Neuronal stem cell (in vitro differentiated cells): ENCODE measurements at regions not wholly inside any gene's neighbourhood (a gene's known extent, or its start where the extent isn't known, plus 50 kb on each side); places are given as distances from the start of the nearest gene placed in this dataset.

ENCODE experiments used
- DNase-seq: peaks from one replicate; pipeline ENCODE4 v3.0.0-alpha.2; 2013; ENCODE audit warnings: low spot score
- H2AFZ ChIP-seq: one replicate; pipeline ENCODE4 v1.6.1; 2013; ENCODE audit warnings: mild to moderate bottlenecking, low read length, inconsistent platforms
- H2AK5ac ChIP-seq: 2 replicates; pipeline ENCODE4 v1.6.1; 2013; ENCODE audit warnings: low read depth, mild to moderate bottlenecking, inconsistent platforms, low read length, moderate library complexity, mixed read lengths
- H2BK120ac ChIP-seq: 2 replicates; pipeline ENCODE4 v1.6.1; 2013; ENCODE audit warnings: low read depth, mild to moderate bottlenecking, inconsistent platforms, low read length, moderate library complexity, mixed read lengths
- H2BK12ac ChIP-seq: one replicate; pipeline ENCODE4 v1.6.1; 2013; ENCODE audit warnings: low read length, inconsistent platforms
- H2BK15ac ChIP-seq: 2 replicates; pipeline ENCODE4 v1.6.1; 2013; ENCODE audit warnings: mild to moderate bottlenecking, low read length, inconsistent platforms, mixed read lengths
- H2BK5ac ChIP-seq: one replicate; pipeline ENCODE4 v1.6.1; 2013; ENCODE audit warnings: inconsistent platforms, mild to moderate bottlenecking, low read length, moderate library complexity
- H3K14ac ChIP-seq: one replicate; pipeline ENCODE4 v1.6.1; 2013; ENCODE audit warnings: low read length, inconsistent platforms
- H3K18ac ChIP-seq: 2 replicates; pipeline ENCODE4 v1.6.1; 2013; ENCODE audit warnings: low read length, inconsistent platforms
- H3K23ac ChIP-seq: 2 replicates; pipeline ENCODE4 v1.6.1; 2013; ENCODE audit warnings: low read depth, mild to moderate bottlenecking, mixed read lengths, low read length, inconsistent platforms; ENCODE audit not compliant: poor library complexity
- H3K27ac ChIP-seq: replicated peaks from 3 replicates; pipeline ENCODE4 v1.5.1; 2013; ENCODE audit warnings: low read length, inconsistent platforms
- H3K27me3 ChIP-seq, 3 experiments: 2 replicates each; pipeline ENCODE4 v1.6.1; 2013; ENCODE audit warnings: low read length in 3 of 3, mild to moderate bottlenecking in 2 of 3, inconsistent platforms in 1 of 3, low read depth in 1 of 3, mixed read lengths in 1 of 3, moderate library complexity in 1 of 3; ENCODE audit not compliant: control insufficient read depth in 3 of 3, insufficient read depth in 3 of 3
- H3K36me3 ChIP-seq, 2 donors: replicated peaks in 1 of 2; 2 replicates each; pipeline ENCODE4 v1.6.1; 2013; ENCODE audit warnings: low read length in 2 of 2; ENCODE audit not compliant: control insufficient read depth in 2 of 2, insufficient read depth in 2 of 2
- H3K4ac ChIP-seq: 2 replicates; pipeline ENCODE4 v1.6.1; 2013; ENCODE audit warnings: inconsistent platforms, mild to moderate bottlenecking, low read length, moderate library complexity
- H3K4me1 ChIP-seq, 2 donors: 1 replicate in 1 of 2; 2 replicates in 1 of 2; pipeline ENCODE4 v1.6.1; 2013; ENCODE audit warnings: low read length in 2 of 2, low read depth in 1 of 2; ENCODE audit not compliant: control insufficient read depth in 2 of 2, insufficient read depth in 1 of 2
- H3K4me2 ChIP-seq: one replicate; pipeline ENCODE4 v1.6.1; 2013; ENCODE audit warnings: mild to moderate bottlenecking, low read length, inconsistent platforms; ENCODE audit not compliant: insufficient read depth, poor library complexity, severe bottlenecking
- H3K4me3 ChIP-seq, 2 donors: 2 replicates each; pipeline ENCODE4 v1.5.1; 2013; ENCODE audit warnings: low read length in 2 of 2, mild to moderate bottlenecking in 2 of 2, inconsistent platforms in 1 of 2, moderate library complexity in 1 of 2
- H3K79me1 ChIP-seq: one replicate; pipeline ENCODE4 v1.6.1; 2013; ENCODE audit warnings: low read depth, mild to moderate bottlenecking, inconsistent platforms, low read length, moderate library complexity
- H3K9ac ChIP-seq: one replicate; pipeline ENCODE4 v1.6.1; 2013; ENCODE audit warnings: mild to moderate bottlenecking, low read depth, low read length, inconsistent platforms; ENCODE audit not compliant: poor library complexity
- H3K9me3 ChIP-seq, 2 donors: replicated peaks in 1 of 2; 2 replicates each; pipeline versions ENCODE3 to v1.6.1; 2013; ENCODE audit warnings: low read length in 2 of 2, mild to moderate bottlenecking in 2 of 2, inconsistent platforms in 1 of 2, low read depth in 1 of 2, mixed read lengths in 1 of 2, moderate library complexity in 1 of 2; ENCODE audit not compliant: control insufficient read depth in 2 of 2, insufficient read depth in 1 of 2
- H4K8ac ChIP-seq: one replicate; pipeline ENCODE4 v1.6.1; 2013; ENCODE audit warnings: low read depth, mild to moderate bottlenecking, inconsistent platforms, low read length, moderate library complexity
- H4K91ac ChIP-seq: one replicate; pipeline ENCODE4 v1.6.1; 2013; ENCODE audit warnings: low read length, low read depth, mild to moderate bottlenecking, inconsistent platforms; ENCODE audit not compliant: poor library complexity
- WGBS, 2 donors: extraction: QIAGEN DNeasy Blood & Tissue Kit; methylation state at CpG; one replicate each; pipeline ENCODE4 v1.1.7; 2013; ENCODE audit warnings: missing lambda C conversion rate in 2 of 2, mixed read lengths in 1 of 2; ENCODE audit not compliant: insufficient read length in 2 of 2, insufficient replicate concordance in 1 of 2; ENCODE audit errors: extremely low coverage in 2 of 2; 5-methylcytosine and 5-hydroxymethylcytosine counted together

DNA sequence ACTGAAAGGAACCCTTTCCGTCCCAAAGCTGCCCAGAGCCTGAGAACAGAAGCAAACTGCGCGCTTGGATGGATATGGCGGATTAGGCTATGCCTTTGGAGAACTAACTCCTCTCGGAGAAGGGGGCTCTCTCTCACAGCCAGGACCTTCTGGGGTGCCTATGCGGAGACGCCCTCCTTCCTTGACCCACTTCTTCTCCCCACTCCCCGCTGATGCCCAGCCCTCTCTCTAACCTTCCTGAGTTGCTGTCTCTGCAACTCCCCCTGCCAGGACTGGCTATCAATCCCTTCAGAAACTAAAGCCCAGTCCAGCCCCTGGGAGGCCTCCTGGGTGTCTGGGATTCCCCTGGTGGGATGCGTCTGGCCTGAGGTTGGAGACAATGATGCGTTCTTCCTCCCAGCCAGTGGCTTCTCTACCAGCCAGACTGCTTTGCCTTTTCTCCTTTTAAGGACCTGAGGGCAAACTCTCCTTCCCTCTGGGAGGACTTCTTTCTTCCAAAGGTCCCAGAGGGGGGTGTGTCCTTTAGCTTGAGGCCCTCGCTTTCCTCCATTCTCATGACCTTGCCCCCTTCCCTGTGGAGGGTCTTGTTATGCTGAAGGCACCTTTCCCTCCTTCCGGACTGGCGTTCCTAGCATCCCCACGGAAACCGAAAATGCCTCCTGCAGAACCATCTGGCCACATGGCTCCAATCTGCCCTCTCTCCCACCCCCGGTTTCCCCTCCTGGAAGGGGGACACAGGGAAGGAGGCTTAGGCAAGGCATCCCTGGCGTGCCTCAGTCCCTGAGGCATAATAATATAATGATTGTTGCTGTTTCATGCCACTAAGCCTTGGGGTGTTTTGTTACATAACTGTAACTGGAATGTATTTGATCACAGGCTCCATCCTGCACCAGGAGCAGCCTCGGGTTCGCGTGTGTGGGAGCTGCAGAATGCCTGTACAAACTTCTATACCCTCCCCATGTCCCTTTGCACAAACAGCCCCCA, 63.4 kb upstream of the C15orf39 start:
- Histone ChIP-seq H3K18ac (no peak overlapping the region), H2AFZ (peak overlapping the region; percentile 60), H2BK120ac (no peak overlapping the region), H3K9ac (no peak overlapping the region), H3K14ac (no peak overlapping the region), H2BK12ac (no peak overlapping the region), H3K4me2 (no peak overlapping the region), H3K23ac (no peak overlapping the region), H3K4ac (no peak overlapping the region), H2BK15ac (no peak overlapping the region), H3K4me1 (peaks cover 3 to 18% of the 10 kb centered on the region in 2 donors), H3K36me3 (no peaks in the 10 kb centered on the region), H2AK5ac (no peak overlapping the region), H4K8ac (no peak overlapping the region), H3K4me3 (peak overlapping the region in 1 of 2 donors; percentile 32), H3K9me3 (peaks cover 12 to 15% of the 10 kb centered on the region in 2 donors), H3K79me1 (no peaks in the 10 kb centered on the region), H4K91ac (no peak overlapping the region), H3K27ac (no peak overlapping the region), H2BK5ac (no peak overlapping the region), H3K27me3 (no peaks in the 10 kb centered on the region)
- DNase-seq, result no peak
- WGBS, 2 donors, result no CpG with 5 or more reads among the region's 20 CpGs

DNA sequence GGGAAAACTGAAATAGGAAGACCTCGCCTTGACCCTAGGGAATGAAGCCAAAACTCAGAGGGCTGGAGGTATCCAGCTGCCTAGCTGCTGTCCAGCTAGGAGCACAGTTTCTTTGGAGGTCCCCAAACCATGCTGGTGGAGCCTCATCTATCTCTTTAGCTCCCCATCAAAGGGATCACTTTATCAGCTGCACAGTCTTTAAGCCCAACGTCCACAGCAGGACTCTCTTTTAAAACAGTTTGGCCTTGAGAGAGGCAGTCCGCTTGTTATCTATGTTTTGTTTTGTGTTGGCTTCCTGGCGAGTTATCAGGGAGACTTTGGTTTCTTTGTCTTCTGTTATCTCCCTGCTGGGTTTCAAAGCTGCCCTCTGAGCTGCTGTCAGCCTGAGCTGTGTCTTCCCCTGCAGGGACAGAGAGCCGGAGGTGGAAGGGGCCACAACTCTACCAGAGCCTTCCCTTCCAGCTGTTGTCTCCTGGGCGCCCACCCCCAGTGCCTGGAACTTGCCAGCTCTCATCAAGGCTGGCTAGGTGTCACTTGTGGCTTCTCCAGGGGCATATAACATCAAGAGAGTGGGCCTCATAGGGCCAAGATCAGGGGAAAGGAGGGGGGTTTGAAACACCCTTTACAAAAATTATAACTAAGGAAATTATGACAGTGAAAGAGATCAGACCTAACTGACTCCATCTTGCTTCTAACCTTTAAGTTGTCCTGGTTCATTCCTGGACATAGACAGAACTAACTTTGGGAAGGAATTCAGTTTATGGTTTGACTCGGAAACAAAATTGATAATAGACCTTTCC, 61.4 kb upstream of the C15orf39 start:
- H3K18ac ChIP-seq, result no peak overlapping the region
- H2AK5ac ChIP-seq, result no peak overlapping the region
- H3K36me3 ChIP-seq, result no peaks in the 10 kb centered on the region
- no peak overlapping the region for H3K4ac ChIP-seq
- H2BK12ac ChIP-seq, result no peak overlapping the region
- no peak overlapping the region for H3K4me2 ChIP-seq
- H3K14ac ChIP-seq, result no peak overlapping the region
- H2AFZ ChIP-seq, result peak overlapping the region; percentile 57
- no peak overlapping the region for H3K9ac ChIP-seq
- no peak overlapping the region for H2BK5ac ChIP-seq
- H3K27me3 ChIP-seq, result no peaks in the 10 kb centered on the region
- H2BK15ac ChIP-seq, result no peak overlapping the region
- no peak for DNase-seq
- no CpG with 5 or more reads among the region's 7 CpGs for WGBS, 2 donors
- no peak overlapping the region for H3K23ac ChIP-seq
- H3K4me3 ChIP-seq, result no peak overlapping the region
- no peak overlapping the region for H2BK120ac ChIP-seq
- peaks cover 22 to 23% of the 10 kb centered on the region in 2 donors for H3K9me3 ChIP-seq
- no peak overlapping the region for H4K8ac ChIP-seq
- H3K4me1 ChIP-seq, result peaks cover 3 to 18% of the 10 kb centered on the region in 2 donors
- H4K91ac ChIP-seq, result no peak overlapping the region
- no peak overlapping the region for H3K27ac ChIP-seq
- peaks cover 5% of the 10 kb centered on the region for H3K79me1 ChIP-seq

DNA sequence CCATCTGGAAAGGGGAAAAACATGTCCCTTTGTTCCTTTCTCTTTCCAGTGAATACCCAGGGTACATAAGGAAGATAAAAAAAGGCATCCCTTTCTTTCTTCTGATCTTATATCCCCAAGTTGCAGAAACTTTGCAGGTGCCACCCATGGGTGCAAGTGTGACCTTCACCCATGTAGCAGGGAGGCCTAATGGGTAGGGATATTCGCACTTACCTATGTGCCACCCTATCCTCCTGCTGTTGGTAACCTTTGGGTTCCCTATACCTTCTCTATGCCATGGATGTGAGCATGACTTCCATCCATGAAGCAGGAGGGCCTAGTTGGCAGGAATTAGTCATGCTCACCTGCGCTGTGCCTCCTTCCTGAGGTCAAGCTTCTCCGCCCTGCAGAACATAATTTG, 59.2 kb upstream of the C15orf39 start:
- H3K4me3 ChIP-seq, result peak overlapping the region in 1 of 2 donors; percentile 27
- no peak overlapping the region for H3K14ac ChIP-seq
- peaks cover 22 to 29% of the 10 kb centered on the region in 2 donors for H3K9me3 ChIP-seq
- no peak overlapping the region for H3K4me2 ChIP-seq
- no peak overlapping the region for H2BK5ac ChIP-seq
- no peak overlapping the region for H3K9ac ChIP-seq
- no peak overlapping the region for H3K4ac ChIP-seq
- peaks cover 3 to 16% of the 10 kb centered on the region in 2 donors for H3K4me1 ChIP-seq
- no CpG with 5 or more reads among the region's 3 CpGs for WGBS, 2 donors
- no peak overlapping the region for H2BK15ac ChIP-seq
- H3K23ac ChIP-seq, result no peak overlapping the region
- no peak overlapping the region for H2AK5ac ChIP-seq
- H3K27ac ChIP-seq, result no peak overlapping the region
- H3K36me3 ChIP-seq, result no peaks in the 10 kb centered on the region
- H2AFZ ChIP-seq, result no peak overlapping the region
- no peak overlapping the region for H3K18ac ChIP-seq
- no peaks in the 10 kb centered on the region for H3K27me3 ChIP-seq
- H2BK12ac ChIP-seq, result no peak overlapping the region
- peaks cover 7% of the 10 kb centered on the region for H3K79me1 ChIP-seq
- no peak overlapping the region for H2BK120ac ChIP-seq
- H4K91ac ChIP-seq, result no peak overlapping the region
- DNase-seq, result no peak
- H4K8ac ChIP-seq, result no peak overlapping the region
